ENCODE measurements at regions not wholly inside any gene's neighbourhood (a gene's known extent, or its start where the extent isn't known, plus 50 kb on each side); places are given as distances from the start of the nearest gene placed in this dataset.
"Not testable (repeated sequence)": the region's sequence is repeated elsewhere in the genome, so short reads cannot be mapped to it uniquely, and the experiment has no call there.

DNA sequence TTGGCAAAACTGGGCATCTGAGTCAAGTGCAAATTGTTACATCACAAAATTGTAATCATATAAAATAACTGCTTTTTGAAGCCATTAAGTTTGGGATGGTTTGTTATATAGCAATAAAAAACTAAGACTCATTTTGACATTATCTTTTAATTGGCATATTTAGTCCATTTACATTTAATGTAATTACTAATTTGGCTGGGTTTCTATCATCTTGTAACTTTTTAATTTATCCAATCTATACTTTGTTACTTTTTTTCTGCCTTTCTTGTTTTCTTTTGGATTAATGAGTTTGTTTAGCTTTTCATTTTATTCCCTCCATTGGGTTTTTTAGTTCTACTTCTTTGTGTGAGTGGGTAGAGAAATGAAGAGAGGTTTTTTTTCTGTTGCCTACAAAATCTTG is 76.3 kb downstream of the DRAM2 start:
- Mint-ChIP-seq H3K4me1 (ENCODE audit: low read depth) (no peaks in the 10 kb centered on the region), H3K36me3 (ENCODE audit: low read depth) (no peaks in the 10 kb centered on the region), H3K27ac (no peak overlapping the region), H3K4me3 (no peak overlapping the region), H3K9me3 (peaks cover 26% of the 10 kb centered on the region), H3K27me3 (ENCODE audit: insufficient read depth) (peaks cover 2% of the 10 kb centered on the region; the same call in 1 of the 2 replicates)
- no peak for DNase-seq
- TF ChIP-seq, protein P1, sequence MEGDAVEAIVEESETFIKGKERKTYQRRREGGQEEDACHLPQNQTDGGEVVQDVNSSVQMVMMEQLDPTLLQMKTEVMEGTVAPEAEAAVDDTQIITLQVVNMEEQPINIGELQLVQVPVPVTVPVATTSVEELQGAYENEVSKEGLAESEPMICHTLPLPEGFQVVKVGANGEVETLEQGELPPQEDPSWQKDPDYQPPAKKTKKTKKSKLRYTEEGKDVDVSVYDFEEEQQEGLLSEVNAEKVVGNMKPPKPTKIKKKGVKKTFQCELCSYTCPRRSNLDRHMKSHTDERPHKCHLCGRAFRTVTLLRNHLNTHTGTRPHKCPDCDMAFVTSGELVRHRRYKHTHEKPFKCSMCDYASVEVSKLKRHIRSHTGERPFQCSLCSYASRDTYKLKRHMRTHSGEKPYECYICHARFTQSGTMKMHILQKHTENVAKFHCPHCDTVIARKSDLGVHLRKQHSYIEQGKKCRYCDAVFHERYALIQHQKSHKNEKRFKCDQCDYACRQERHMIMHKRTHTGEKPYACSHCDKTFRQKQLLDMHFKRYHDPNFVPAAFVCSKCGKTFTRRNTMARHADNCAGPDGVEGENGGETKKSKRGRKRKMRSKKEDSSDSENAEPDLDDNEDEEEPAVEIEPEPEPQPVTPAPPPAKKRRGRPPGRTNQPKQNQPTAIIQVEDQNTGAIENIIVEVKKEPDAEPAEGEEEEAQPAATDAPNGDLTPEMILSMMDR (IDR thresholded peaks at IDR 0.05): no peak

DNA sequence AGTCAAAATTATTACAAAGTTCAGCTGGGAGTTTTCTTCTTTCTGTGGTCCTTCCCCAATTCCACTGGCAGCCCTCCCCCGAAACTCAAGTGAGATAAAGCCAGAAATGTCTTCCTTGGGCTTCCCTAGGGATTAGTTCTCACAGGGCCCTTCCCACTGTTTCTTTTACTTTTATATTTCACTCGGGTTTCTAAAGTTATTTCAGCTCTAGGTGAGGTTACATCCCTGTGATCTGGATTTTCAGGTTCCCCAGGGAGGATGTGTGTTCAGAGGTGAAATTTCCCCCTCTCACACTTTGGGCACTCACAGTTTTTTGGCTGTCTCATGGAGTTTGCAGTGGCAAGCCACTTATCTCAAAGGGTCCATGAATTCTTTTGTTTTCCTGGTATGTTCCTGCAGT is 77.3 kb downstream of the DRAM2 start:
- no peaks in the 10 kb centered on the region for H3K36me3 Mint-ChIP-seq (ENCODE audit: low read depth)
- H3K27me3 Mint-ChIP-seq (ENCODE audit: insufficient read depth): peaks cover 2% of the 10 kb centered on the region; the same call in 1 of the 2 replicates
- no peak for DNase-seq
- no peak overlapping the region for H3K4me3 Mint-ChIP-seq
- H3K4me1 Mint-ChIP-seq (ENCODE audit: low read depth): no peaks in the 10 kb centered on the region
- no peak overlapping the region for H3K27ac Mint-ChIP-seq
- H3K9me3 Mint-ChIP-seq: peaks cover 26% of the 10 kb centered on the region
- TF ChIP-seq, protein P1 (IDR thresholded peaks at IDR 0.05): no peak

DNA sequence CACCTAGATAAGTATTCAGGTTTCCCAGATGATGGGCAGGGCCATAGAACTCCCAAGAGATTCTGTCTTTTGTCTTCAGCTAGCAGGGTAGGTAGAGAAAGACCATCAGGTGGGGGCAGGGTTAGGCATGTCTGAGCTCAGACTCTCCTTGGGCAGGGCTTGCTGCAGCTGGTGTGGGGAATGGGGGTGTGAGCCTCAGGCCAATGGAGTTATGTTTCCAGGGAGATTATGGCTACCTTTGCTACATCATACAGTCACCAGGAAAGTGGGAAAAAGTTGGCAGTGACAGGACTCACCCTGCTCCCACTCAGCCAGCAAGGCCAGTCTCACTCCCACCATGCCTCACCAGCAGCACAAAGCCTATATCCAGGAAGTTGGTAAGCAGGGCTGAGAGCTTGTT is 77.8 kb downstream of the DRAM2 start:
- H3K9me3 Mint-ChIP-seq: peaks cover 26% of the 10 kb centered on the region
- H3K27ac Mint-ChIP-seq: no peak overlapping the region
- TF ChIP-seq, protein P1 (IDR thresholded peaks at IDR 0.05): no peak
- no peak overlapping the region for H3K4me3 Mint-ChIP-seq
- peaks cover 2% of the 10 kb centered on the region; the same call in 1 of the 2 replicates for H3K27me3 Mint-ChIP-seq (ENCODE audit: insufficient read depth)
- no peaks in the 10 kb centered on the region for H3K4me1 Mint-ChIP-seq (ENCODE audit: low read depth)
- no peaks in the 10 kb centered on the region for H3K36me3 Mint-ChIP-seq (ENCODE audit: low read depth)
- no peak for DNase-seq

DNA sequence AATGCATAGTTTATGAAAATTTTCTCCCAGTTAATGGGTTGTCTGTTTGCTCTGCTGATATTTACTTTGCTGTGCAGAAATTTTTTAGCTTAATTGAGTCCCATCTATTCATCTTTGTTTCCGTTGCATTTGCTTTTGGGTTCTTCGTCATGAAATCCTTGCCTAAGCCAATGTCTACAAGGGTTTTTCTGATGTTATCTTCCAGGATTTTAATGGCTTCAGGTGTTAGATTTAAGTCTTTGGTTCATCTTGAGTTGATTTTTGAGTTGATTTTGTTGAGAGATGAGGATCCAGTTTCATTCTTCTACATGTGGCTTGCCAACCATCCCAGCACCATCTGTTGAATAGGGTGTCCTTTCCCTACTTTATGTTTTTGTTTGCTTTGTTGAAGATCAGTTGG is 85.2 kb downstream of the DRAM2 start:
- TF ChIP-seq, protein P1 (IDR thresholded peaks at IDR 0.05): no peak
- peaks cover 8% of the 10 kb centered on the region for H3K4me1 Mint-ChIP-seq (ENCODE audit: low read depth)
- no peaks in the 10 kb centered on the region for H3K9me3 Mint-ChIP-seq
- no peak overlapping the region for H3K4me3 Mint-ChIP-seq
- H3K36me3 Mint-ChIP-seq (ENCODE audit: low read depth): no peaks in the 10 kb centered on the region
- no peaks in the 10 kb centered on the region for H3K27me3 Mint-ChIP-seq (ENCODE audit: insufficient read depth)
- no peak overlapping the region for H3K27ac Mint-ChIP-seq
- no peak for DNase-seq

DNA sequence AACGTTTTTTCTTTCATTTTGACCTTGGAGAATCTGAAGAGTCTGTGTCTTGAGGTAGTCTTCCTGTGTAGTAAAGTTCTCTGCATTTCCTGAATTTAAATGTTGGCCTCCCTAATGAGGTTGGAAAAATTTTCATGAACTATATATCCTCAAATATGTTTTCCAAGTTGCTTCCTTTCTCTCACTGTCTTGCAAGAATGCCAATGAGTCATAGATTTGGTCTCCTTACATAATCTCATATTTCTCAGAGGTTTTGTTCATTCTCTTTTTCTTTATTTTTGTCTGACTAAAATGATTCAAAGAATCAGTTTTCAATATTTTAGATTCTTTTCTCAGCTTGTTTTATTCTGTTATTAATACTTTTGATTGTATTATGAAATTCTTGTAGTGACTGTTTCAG is 87.6 kb downstream of the DRAM2 start:
- Mint-ChIP-seq H3K27ac (no peak overlapping the region), H3K4me3 (no peak overlapping the region), H3K9me3 (no peaks in the 10 kb centered on the region), H3K36me3 (ENCODE audit: low read depth) (no peaks in the 10 kb centered on the region), H3K4me1 (ENCODE audit: low read depth) (peaks cover 8% of the 10 kb centered on the region), H3K27me3 (ENCODE audit: insufficient read depth) (no peaks in the 10 kb centered on the region)
- DNase-seq: peak; percentile 5
- TF ChIP-seq, protein P1 (IDR thresholded peaks at IDR 0.05): no peak

DNA sequence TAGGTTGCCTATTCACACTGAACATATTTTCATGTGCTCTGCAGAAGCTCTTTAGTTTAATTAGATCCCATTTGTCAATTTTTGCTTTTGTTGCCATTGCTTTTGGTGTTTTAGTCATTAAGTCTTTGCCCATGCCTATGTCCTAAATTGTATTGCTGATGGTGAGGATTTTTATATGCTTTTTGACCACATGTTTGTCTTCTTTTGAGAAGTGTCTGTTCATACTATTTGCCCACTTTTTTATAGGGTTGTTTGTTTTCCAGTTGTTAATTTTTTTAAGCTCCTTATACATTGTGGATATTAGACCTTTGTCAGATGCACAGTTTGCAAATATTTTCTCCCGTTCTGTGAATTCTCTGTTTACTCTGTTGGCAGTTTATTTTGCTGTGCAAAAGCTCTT is 84.5 kb upstream of the LRIF1 start:
- H3K9me3 Mint-ChIP-seq; H3K4me1 Mint-ChIP-seq (ENCODE audit: low read depth); DNase-seq; H3K36me3 Mint-ChIP-seq (ENCODE audit: low read depth); H3K27ac Mint-ChIP-seq; H3K27me3 Mint-ChIP-seq (ENCODE audit: insufficient read depth); H3K4me3 Mint-ChIP-seq: not testable (repeated sequence)
